MM.1S (cell line): ENCODE measurements at regions not wholly inside any gene's neighbourhood (a gene's known extent, or its start where the extent isn't known, plus 50 kb on each side); places are given as distances from the start of the nearest gene placed in this dataset.

Source experiments
- DNase-seq: peaks from one replicate; pipeline ENCODE4 v3.0.0-alpha.2; 2015
- H2AFZ ChIP-seq: fragments of 300-600 bp; sonication (generic); 2 replicates; pipeline ENCODE4 v1.6.0; 2016; ENCODE audit warnings: antibody characterized with exemption, low read length
- H3F3A ChIP-seq: fragments of 300-600 bp; sonication (generic); 2 replicates; pipeline ENCODE4 v1.6.1; 2016; ENCODE audit warnings: mild to moderate bottlenecking, antibody characterized with exemption, low read length, moderate library complexity, mixed read lengths; ENCODE audit not compliant: insufficient read depth
- H3K27ac ChIP-seq: fragments of 300-600 bp; sonication (generic); 2 replicates; pipeline ENCODE4 v1.5.1; 2016; ENCODE audit warnings: mild to moderate bottlenecking, low read length
- H3K27me3 ChIP-seq: fragments of 300-600 bp; sonication (generic); replicated peaks from 2 replicates; pipeline ENCODE4 v1.6.0; 2016; ENCODE audit warnings: low read length; ENCODE audit not compliant: insufficient read depth
- H3K36me3 ChIP-seq: fragments of 300-600 bp; sonication (generic); replicated peaks from 2 replicates; pipeline ENCODE4 v1.6.1; 2016; ENCODE audit warnings: mild to moderate bottlenecking, low read length, mixed read lengths; ENCODE audit not compliant: insufficient read depth
- H3K4me1 ChIP-seq: fragments of 300-600 bp; sonication (generic); 2 replicates; pipeline ENCODE4 v1.6.1; 2016; ENCODE audit warnings: low read length, mixed read lengths
- H3K4me2 ChIP-seq: fragments of 300-600 bp; sonication (generic); 2 replicates; pipeline ENCODE4 v1.6.0; 2016; ENCODE audit warnings: low read depth, low read length
- H3K4me3 ChIP-seq: fragments of 300-600 bp; sonication (generic); 2 replicates; pipeline ENCODE4 v1.5.1; 2016; ENCODE audit warnings: low read length, mixed read lengths
- H3K79me2 ChIP-seq: fragments of 300-600 bp; sonication (generic); 2 replicates; pipeline ENCODE4 v1.6.1; 2016; ENCODE audit warnings: mixed run types, low read length, mixed read lengths
- H3K9ac ChIP-seq: fragments of 300-600 bp; sonication (generic); 2 replicates; pipeline ENCODE4 v1.6.1; 2016; ENCODE audit warnings: low read length, mixed read lengths
- H3K9me2 ChIP-seq: fragments of 300-600 bp; sonication (generic); replicated peaks from 2 replicates; pipeline ENCODE4 v1.6.1; 2016; ENCODE audit warnings: mild to moderate bottlenecking, low read length, mixed read lengths; ENCODE audit not compliant: insufficient read depth
- H3K9me3 ChIP-seq: fragments of 300-600 bp; sonication (generic); replicated peaks from 2 replicates; pipeline ENCODE4 v1.6.1; 2016; ENCODE audit warnings: mild to moderate bottlenecking, low read length, mixed read lengths; ENCODE audit not compliant: insufficient read depth
- H4K20me1 ChIP-seq: fragments of 300-600 bp; sonication (generic); 2 replicates; pipeline ENCODE4 v1.6.1; 2016; ENCODE audit warnings: mild to moderate bottlenecking, low read length, moderate library complexity, mixed read lengths; ENCODE audit not compliant: insufficient read depth
- EZH2 ChIP-seq: fragments of 300-600 bp; sonication (generic); optimal IDR thresholded peaks from 2 replicates; pipeline ENCODE3; 2017; ENCODE audit warnings: low read depth, mild to moderate bottlenecking, antibody characterized with exemption, low read length, mixed read lengths
- EZH2phosphoT487 ChIP-seq: fragments of 300-600 bp; sonication (generic); IDR thresholded peaks from 2 replicates; pipeline ENCODE4 v1.6.1; 2018; ENCODE audit warnings: antibody characterized with exemption, low read length
- TF ChIP-seq, protein P1 (sequence below): fragments of 300-600 bp; sonication (generic); IDR thresholded peaks from 2 replicates; pipeline ENCODE4 v1.5.1; 2016; ENCODE audit warnings: antibody characterized with exemption, low read length, mixed read lengths

DNA sequence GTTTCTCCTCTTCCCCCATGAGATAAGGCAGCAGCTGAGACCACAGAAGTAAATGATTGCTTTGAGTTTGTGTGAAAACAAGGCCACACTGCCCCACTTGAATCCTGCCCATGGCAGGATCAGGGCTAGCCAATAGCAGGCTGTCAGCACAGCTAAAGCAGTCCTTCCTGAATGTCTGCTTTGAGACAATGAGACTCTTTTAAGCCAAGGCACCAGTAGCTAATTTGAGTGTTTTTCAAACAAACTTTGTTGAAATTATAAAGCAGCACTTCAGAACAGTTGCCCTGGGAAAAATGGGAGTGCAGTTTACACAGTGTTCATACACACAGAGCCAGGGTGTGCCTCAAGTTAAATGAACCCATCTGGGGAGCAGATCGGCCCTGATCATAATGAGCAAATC, 103.5 kb upstream of the OR5AK2 start:
- Histone ChIP-seq H3K27ac (no peak overlapping the region), H3K9ac (no peak overlapping the region), H4K20me1 (no peaks in the 10 kb centered on the region), H3K4me2 (no peak overlapping the region), H3K9me3 (no peaks in the 10 kb centered on the region), H3K4me3 (no peak overlapping the region), H3K27me3 (no peaks in the 10 kb centered on the region), H3K36me3 (no peaks in the 10 kb centered on the region), H3K4me1 (no peaks in the 10 kb centered on the region), H2AFZ (no peak overlapping the region), H3K79me2 (no peaks in the 10 kb centered on the region), H3K9me2 (no peaks in the 10 kb centered on the region), H3F3A (no peaks in the 10 kb centered on the region)
- DNase-seq = no peak
- TF ChIP-seq EZH2phosphoT487 = no peak
- no peak for TF ChIP-seq EZH2
- TF ChIP-seq, protein P1, sequence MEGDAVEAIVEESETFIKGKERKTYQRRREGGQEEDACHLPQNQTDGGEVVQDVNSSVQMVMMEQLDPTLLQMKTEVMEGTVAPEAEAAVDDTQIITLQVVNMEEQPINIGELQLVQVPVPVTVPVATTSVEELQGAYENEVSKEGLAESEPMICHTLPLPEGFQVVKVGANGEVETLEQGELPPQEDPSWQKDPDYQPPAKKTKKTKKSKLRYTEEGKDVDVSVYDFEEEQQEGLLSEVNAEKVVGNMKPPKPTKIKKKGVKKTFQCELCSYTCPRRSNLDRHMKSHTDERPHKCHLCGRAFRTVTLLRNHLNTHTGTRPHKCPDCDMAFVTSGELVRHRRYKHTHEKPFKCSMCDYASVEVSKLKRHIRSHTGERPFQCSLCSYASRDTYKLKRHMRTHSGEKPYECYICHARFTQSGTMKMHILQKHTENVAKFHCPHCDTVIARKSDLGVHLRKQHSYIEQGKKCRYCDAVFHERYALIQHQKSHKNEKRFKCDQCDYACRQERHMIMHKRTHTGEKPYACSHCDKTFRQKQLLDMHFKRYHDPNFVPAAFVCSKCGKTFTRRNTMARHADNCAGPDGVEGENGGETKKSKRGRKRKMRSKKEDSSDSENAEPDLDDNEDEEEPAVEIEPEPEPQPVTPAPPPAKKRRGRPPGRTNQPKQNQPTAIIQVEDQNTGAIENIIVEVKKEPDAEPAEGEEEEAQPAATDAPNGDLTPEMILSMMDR = no peak

DNA sequence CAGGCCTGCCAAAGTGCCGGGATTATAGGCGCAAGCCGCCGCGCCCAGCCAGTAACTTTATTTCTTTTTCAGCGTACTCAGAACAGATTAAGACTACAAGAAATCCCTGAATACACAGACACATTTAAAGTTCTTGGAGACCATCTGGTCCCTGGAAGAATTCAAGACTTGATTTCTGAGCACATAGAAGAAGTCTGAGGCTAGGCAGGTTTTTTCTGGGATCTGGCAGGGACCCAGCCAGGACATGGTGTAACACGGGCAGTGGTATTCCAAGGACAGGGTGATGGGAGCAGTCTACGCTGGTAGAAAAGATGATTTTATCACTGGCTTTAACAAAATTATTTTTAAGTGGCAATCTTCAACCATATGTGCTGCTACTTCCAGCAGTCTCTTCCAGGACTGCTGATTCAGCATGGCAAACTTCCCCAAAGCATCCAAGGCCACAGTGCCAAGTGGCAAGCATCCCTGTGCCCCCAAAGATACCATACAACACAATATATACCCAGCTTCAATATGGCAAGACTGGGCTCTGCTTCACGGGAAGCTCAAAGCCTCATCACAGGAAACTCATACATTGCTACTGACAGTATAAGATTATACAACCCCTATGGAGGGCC, 105.2 kb upstream of the OR5AK2 start:
- TF ChIP-seq EZH2phosphoT487 (no peak), EZH2 (no peak)
- TF ChIP-seq, protein P1 = no peak
- Histone ChIP-seq H3F3A (no peaks in the 10 kb centered on the region), H3K4me2 (no peak overlapping the region), H3K27ac (no peak overlapping the region), H3K79me2 (no peaks in the 10 kb centered on the region), H3K36me3 (no peaks in the 10 kb centered on the region), H3K4me1 (no peaks in the 10 kb centered on the region), H3K9me2 (no peaks in the 10 kb centered on the region), H3K9ac (no peak overlapping the region), H4K20me1 (no peaks in the 10 kb centered on the region), H2AFZ (no peak overlapping the region), H3K27me3 (no peaks in the 10 kb centered on the region), H3K4me3 (no peak overlapping the region), H3K9me3 (no peaks in the 10 kb centered on the region)
- DNase-seq = no peak

DNA sequence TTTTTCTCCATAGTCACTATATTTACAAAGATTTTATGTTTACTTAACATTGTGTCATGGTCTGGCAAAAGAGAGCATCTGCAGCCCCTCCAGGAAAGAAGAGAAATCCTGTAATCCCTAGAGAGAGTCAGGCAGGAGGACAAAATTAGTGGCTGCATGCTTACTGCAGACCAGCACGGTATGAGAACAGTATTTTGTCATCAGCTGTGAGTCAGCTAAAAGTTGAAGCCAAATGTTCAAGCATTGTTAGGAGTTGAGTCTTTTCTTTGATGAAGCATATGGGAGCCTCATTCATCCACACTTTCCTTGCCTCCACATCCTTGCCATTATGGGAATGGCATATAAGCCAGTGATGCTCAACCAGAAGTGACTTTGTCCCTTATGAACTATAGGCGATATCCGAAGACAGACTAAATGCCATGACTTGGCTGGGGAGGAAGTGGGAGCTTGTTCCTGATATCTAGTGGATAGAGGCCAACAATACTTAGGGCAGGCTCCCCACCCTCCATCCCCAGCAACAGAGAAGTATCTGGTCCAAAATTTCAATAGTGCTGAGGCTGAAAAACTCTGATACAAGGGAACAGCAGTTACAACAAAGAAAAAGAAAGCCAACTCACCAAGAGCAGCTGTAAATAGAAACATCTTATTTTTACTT, 112.0 kb upstream of the OR5AK2 start:
- Histone ChIP-seq H3K9me3 (no peaks in the 10 kb centered on the region), H3K27ac (no peak overlapping the region), H3F3A (no peaks in the 10 kb centered on the region), H3K4me2 (no peak overlapping the region), H3K27me3 (no peaks in the 10 kb centered on the region), H3K9ac (no peak overlapping the region), H2AFZ (no peak overlapping the region), H4K20me1 (no peaks in the 10 kb centered on the region), H3K36me3 (no peaks in the 10 kb centered on the region), H3K4me1 (no peaks in the 10 kb centered on the region), H3K9me2 (no peaks in the 10 kb centered on the region), H3K4me3 (no peak overlapping the region), H3K79me2 (no peaks in the 10 kb centered on the region)
- DNase-seq = no peak
- no peak for TF ChIP-seq EZH2
- TF ChIP-seq EZH2phosphoT487 = no peak
- TF ChIP-seq, protein P1 = no peak
